ENCODE measurements at regions not wholly inside any gene's neighbourhood (a gene's known extent, or its start where the extent isn't known, plus 50 kb on each side); places are given as distances from the start of the nearest gene placed in this dataset.

- DNase-seq = no peak
- Histone ChIP-seq H3K9ac (ENCODE audit: low read depth in 2 of 2, low read length in 2 of 2) (no peak overlapping the region), H3K4me3 (no peak overlapping the region), H3K9me3 (no peaks in the 10 kb centered on the region), H3K27ac (no peak overlapping the region), H3K36me3 (no peaks in the 10 kb centered on the region), H3K27me3 (peaks cover 20% of the 10 kb centered on the region), H3K4me1 (no peaks in the 10 kb centered on the region)
- no peak for TF ChIP-seq CTCF (IDR thresholded peaks at IDR 0.05)
- intact Hi-C loops (cut with DNase I) = loop anchor here (10.0 kb wide), 1 partner anchor 420 kb away; no protein-coding TSS in a partner anchor
These were observed 192.0 kb upstream of the PDE10A start for GRCh38 chr6:165854863-165855593.

- Histone ChIP-seq H3K27me3 (peaks cover 20% of the 10 kb centered on the region), H3K9me3 (no peaks in the 10 kb centered on the region), H3K36me3 (no peaks in the 10 kb centered on the region), H3K9ac (ENCODE audit: low read depth in 2 of 2, low read length in 2 of 2) (no peak overlapping the region), H3K27ac (no peak overlapping the region), H3K4me1 (no peaks in the 10 kb centered on the region), H3K4me3 (no peak overlapping the region)
- intact Hi-C loops (cut with DNase I) = loop anchor here (10.0 kb wide), 1 partner anchor 419 kb away; no protein-coding TSS in a partner anchor
- DNase-seq = no peak
- no peak for TF ChIP-seq CTCF (IDR thresholded peaks at IDR 0.05)
These were observed 191.2 kb upstream of the PDE10A start for GRCh38 chr6:165854061-165854862.

GRCh38 chr6:165852676-165853075 lies 189.6 kb upstream of the PDE10A start:
- Histone ChIP-seq H3K4me3 (no peak overlapping the region), H3K27me3 (peaks cover 20% of the 10 kb centered on the region)
- intact Hi-C loops (cut with DNase I) = loop anchor here (10.0 kb wide), 1 partner anchor 418 kb away; no protein-coding TSS in a partner anchor

GRCh38 chr6:165850434-165851019 lies 187.5 kb upstream of the PDE10A start:
- Histone ChIP-seq H3K27ac (no peak overlapping the region), H3K27me3 (peaks cover 20% of the 10 kb centered on the region), H3K4me3 (no peak overlapping the region), H3K36me3 (no peaks in the 10 kb centered on the region), H3K9ac (ENCODE audit: low read depth in 2 of 2, low read length in 2 of 2) (no peak overlapping the region), H3K4me1 (peaks cover 6% of the 10 kb centered on the region), H3K9me3 (no peaks in the 10 kb centered on the region)
- intact Hi-C loops (cut with DNase I) = loop anchor here (2.0 to 10.0 kb wide), 2 partner anchors 122 to 416 kb away; no protein-coding TSS in a partner anchor
- TF ChIP-seq CTCF (IDR thresholded peaks at IDR 0.05) = peak; percentile 98
- peak; percentile 72 for DNase-seq

More at GRCh38 chr6:165852676-165853075, 189.6 kb upstream of the PDE10A start:
- Histone ChIP-seq H3K4me1 (peaks cover under 1% of the 10 kb centered on the region), H3K36me3 (no peaks in the 10 kb centered on the region), H3K9me3 (no peaks in the 10 kb centered on the region), H3K9ac (ENCODE audit: low read depth in 2 of 2, low read length in 2 of 2) (no peak overlapping the region), H3K27ac (no peak overlapping the region)
- TF ChIP-seq CTCF (IDR thresholded peaks at IDR 0.05) = no peak
- no peak for DNase-seq

Measured in colonic mucosa (tissue), 4 donors.